ENCODE measurements at regions not wholly inside any gene's neighbourhood (a gene's known extent, or its start where the extent isn't known, plus 50 kb on each side); places are given as distances from the start of the nearest gene placed in this dataset.

- TF ChIP-seq CTCF (IDR thresholded peaks at IDR 0.05 in 2 of 3, conservative IDR thresholded peaks at IDR 0.05 in 1 of 3; ENCODE audit: control insufficient read depth in 2 of 3, extremely low read depth in 1 of 3, insufficient read depth in 1 of 3, low read depth in 3 of 3, low read length in 3 of 3) (no peak), YY1 (IDR thresholded peaks at IDR 0.05; ENCODE audit: low read depth, low read length) (no peak), POLR2AphosphoS5 (IDR thresholded peaks at IDR 0.05; ENCODE audit: low read length) (no peak), ZBTB4 (CRISPR knock-in tag; IDR thresholded peaks at IDR 0.05) (no peak), ETV6 (conservative IDR thresholded peaks at IDR 0.05 in 1 of 2, IDR thresholded peaks at IDR 0.05 in 1 of 2; ENCODE audit: borderline replicate concordance in 1 of 2, low read depth in 1 of 2) (no peak), REST (IDR thresholded peaks at IDR 0.05; ENCODE audit: low read depth, low read length) (no peak), EZH2 (IDR thresholded peaks at IDR 0.05; ENCODE audit: borderline replicate concordance, control insufficient read depth, low read depth, low read length) (no peak), TAF1 (IDR thresholded peaks at IDR 0.05; ENCODE audit: borderline replicate concordance, low read depth, low read length) (no peak), MAX (IDR thresholded peaks at IDR 0.05; ENCODE audit: low read depth, low read length) (no peak)
Observed at GRCh38 chr4:43402393-43402792, 509.9 kb downstream of the GRXCR1 start.

Data from GM12878 (cell line).